H54 (cell line): ENCODE measurements at regions not wholly inside any gene's neighbourhood (a gene's known extent, or its start where the extent isn't known, plus 50 kb on each side); places are given as distances from the start of the nearest gene placed in this dataset.

Experiments used
- DNase-seq: peaks from one replicate; pipeline ENCODE4 v3.0.0; 2011; ENCODE audit warnings: low spot score, mixed read lengths; ENCODE audit not compliant: insufficient read length
- FAIRE-seq: peaks from 3 replicates; lab custom pipeline; 2011; peaks lifted over from hg19 to GRCh38; lab: Jason Lieb, UNC
- POLR2A ChIP-seq: IDR thresholded peaks from 2 replicates; pipeline ENCODE4 v1.6.1; 2011; ENCODE audit warnings: low read depth, mild to moderate bottlenecking, low read length

GRCh38 chr2:172361840-172362239 is 65.5 kb upstream of the ITGA6 start:
- no peak for FAIRE-seq
- DNase-seq = no peak
- no peak for TF ChIP-seq POLR2A

GRCh38 chr2:172364261-172364660 is 63.1 kb upstream of the ITGA6 start:
- no peak for TF ChIP-seq POLR2A
- DNase-seq = no peak
- no peak for FAIRE-seq

GRCh38 chr2:172366596-172367150 is 60.7 kb upstream of the ITGA6 start:
- no peak for TF ChIP-seq POLR2A
- DNase-seq (no peak), FAIRE-seq (no peak)

- no peak for DNase-seq
Observed at GRCh38 chr2:172370821-172371455, 56.4 kb upstream of the ITGA6 start.

GRCh38 chr2:172372436-172372835 is 55.0 kb upstream of the ITGA6 start:
- DNase-seq (no peak), FAIRE-seq (no peak)
- TF ChIP-seq POLR2A = no peak

More at GRCh38 chr2:172370821-172371455, 56.4 kb upstream of the ITGA6 start:
- TF ChIP-seq POLR2A = no peak
- no peak for FAIRE-seq

- no peak for TF ChIP-seq POLR2A
- DNase-seq (no peak), FAIRE-seq (no peak)
Observed at GRCh38 chr2:172373076-172373475, 54.3 kb upstream of the ITGA6 start.

GRCh38 chr2:172373766-172374165 is 53.6 kb upstream of the ITGA6 start:
- no peak for TF ChIP-seq POLR2A
- FAIRE-seq = no peak
- no peak for DNase-seq

GRCh38 chr2:172374318-172375240 is 52.8 kb upstream of the ITGA6 start:
- FAIRE-seq (no peak), DNase-seq (no peak)
- no peak for TF ChIP-seq POLR2A

- TF ChIP-seq POLR2A = no peak
- FAIRE-seq (no peak), DNase-seq (no peak)
Observed at GRCh38 chr2:172375251-172375650, 52.1 kb upstream of the ITGA6 start.

- DNase-seq (no peak), FAIRE-seq (no peak)
- TF ChIP-seq POLR2A = no peak
Observed at GRCh38 chr2:172376016-172376415, 51.4 kb upstream of the ITGA6 start.

GRCh38 chr2:172376505-172377125 is 50.8 kb upstream of the ITGA6 start:
- FAIRE-seq = no peak
- TF ChIP-seq POLR2A = no peak

GRCh38 chr2:172377408-172377807 is 50.0 kb upstream of the ITGA6 start:
- DNase-seq (no peak), FAIRE-seq (no peak)
- no peak for TF ChIP-seq POLR2A

More at GRCh38 chr2:172376505-172377125, 50.8 kb upstream of the ITGA6 start:
- no peak for DNase-seq
